Progenitor cell of endocrine pancreas (in vitro differentiated cells): ENCODE measurements at regions not wholly inside any gene's neighbourhood (a gene's known extent, or its start where the extent isn't known, plus 50 kb on each side); places are given as distances from the start of the nearest gene placed in this dataset.

Source experiments
- DNase-seq: peaks from one replicate; pipeline ENCODE4 v3.0.0; 2021; ENCODE audit warnings: low spot score; ENCODE audit not compliant: unreplicated experiment
- H3K27ac Mint-ChIP-seq: 2 replicates; pipeline ENCODE4 v1.8.0; 2021; ENCODE audit warnings: mild to moderate bottlenecking, moderate library complexity, mixed read lengths
- H3K27me3 Mint-ChIP-seq: 2 replicates; pipeline ENCODE4 v1.8.0; 2021; ENCODE audit warnings: mixed read lengths
- H3K36me3 Mint-ChIP-seq: 2 replicates; pipeline ENCODE4 v1.8.0; 2022; ENCODE audit warnings: mixed read lengths; ENCODE audit not compliant: insufficient read depth
- H3K4me1 Mint-ChIP-seq: 2 replicates; pipeline ENCODE4 v1.8.0; 2021; ENCODE audit warnings: low read depth, mixed read lengths
- H3K4me3 Mint-ChIP-seq: 2 replicates; pipeline ENCODE4 v1.8.0; 2021; ENCODE audit warnings: low read depth, mild to moderate bottlenecking, moderate library complexity, mixed read lengths
- H3K9me3 Mint-ChIP-seq: 2 replicates; pipeline ENCODE4 v1.8.0; 2021; ENCODE audit warnings: low read depth, mixed read lengths
- CTCF ChIP-seq: fragments of 200-600 bp; sonication (generic); IDR thresholded peaks from one replicate; pipeline ENCODE4 v1.5.0; 2021; ENCODE audit warnings: antibody characterized with exemption, mild to moderate bottlenecking; ENCODE audit not compliant: unreplicated experiment

DNA sequence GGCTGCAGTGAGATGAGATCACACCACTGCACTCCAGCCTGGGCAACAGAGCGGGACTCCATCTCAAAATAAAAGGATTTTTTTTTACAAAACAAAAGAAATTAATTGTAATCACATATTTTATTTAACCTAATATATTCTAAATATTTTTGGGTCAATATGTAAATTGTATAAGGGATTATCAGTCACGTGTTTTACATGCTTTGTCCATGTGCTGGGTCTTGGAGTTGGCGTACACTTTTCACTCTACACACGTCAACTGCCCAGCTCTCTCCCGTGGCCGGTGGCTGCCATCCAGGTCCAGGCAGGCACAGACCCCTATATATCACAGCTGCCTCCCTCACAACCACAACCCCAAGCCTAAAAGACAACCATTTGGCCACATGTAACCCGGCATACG, 68.1 kb downstream of the RBFOX3 start:
- no peak overlapping the region for H3K4me3 Mint-ChIP-seq
- no peak for DNase-seq
- no peak for TF ChIP-seq CTCF
- no peaks in the 10 kb centered on the region for H3K9me3 Mint-ChIP-seq
- no peaks in the 10 kb centered on the region for H3K4me1 Mint-ChIP-seq
- no peak overlapping the region for H3K27ac Mint-ChIP-seq
- no peaks in the 10 kb centered on the region for H3K36me3 Mint-ChIP-seq
- peaks cover 39% of the 10 kb centered on the region for H3K27me3 Mint-ChIP-seq

GRCh38 chr17:79541056-79541850, 69.6 kb downstream of the RBFOX3 start:
- Mint-ChIP-seq H3K27ac (no peak overlapping the region), H3K36me3 (no peaks in the 10 kb centered on the region), H3K4me1 (no peaks in the 10 kb centered on the region), H3K9me3 (no peaks in the 10 kb centered on the region), H3K27me3 (peaks cover 45% of the 10 kb centered on the region), H3K4me3 (no peak overlapping the region)
- DNase-seq, result no peak
- no peak for TF ChIP-seq CTCF

DNA sequence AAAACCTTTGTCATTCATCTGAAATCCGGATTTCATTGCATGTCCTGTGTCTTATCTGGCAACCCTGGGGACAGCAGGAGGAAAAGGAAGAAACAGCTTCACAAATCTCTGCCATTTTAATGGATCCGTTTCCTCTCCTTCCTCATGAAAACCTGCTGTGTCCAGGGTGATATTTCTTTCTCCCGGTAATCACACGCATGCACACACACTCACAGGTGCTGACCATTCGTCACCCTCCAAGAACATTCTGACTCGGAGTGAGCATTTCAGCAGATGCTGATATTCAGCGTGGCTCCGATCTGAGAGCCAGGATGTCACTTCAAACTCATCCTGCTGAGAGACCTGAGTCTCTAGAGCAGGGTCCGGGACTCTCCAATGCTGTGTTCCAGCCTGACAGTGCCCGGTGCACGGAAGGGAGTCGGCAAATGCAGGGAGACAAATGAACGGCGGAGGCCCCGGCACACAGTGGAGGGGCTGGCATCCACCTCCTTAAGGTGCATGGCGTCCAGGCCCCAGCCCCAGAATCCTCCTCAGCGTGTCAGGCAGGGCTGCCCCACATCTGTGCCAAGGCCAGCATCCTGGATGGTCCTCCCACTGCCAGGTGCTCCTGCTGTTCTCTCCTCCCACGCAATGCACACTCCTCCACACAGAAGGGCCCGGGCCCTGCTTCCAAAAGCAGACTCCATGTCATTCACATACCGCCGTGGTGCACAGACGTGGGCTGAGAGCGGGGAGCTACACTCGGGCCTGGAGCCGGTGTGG, 70.7 kb downstream of the RBFOX3 start:
- Mint-ChIP-seq H3K4me3 (no peak overlapping the region), H3K27me3 (peaks cover 39% of the 10 kb centered on the region), H3K4me1 (no peaks in the 10 kb centered on the region), H3K27ac (no peak overlapping the region), H3K9me3 (no peaks in the 10 kb centered on the region), H3K36me3 (no peaks in the 10 kb centered on the region)
- DNase-seq, result no peak
- TF ChIP-seq CTCF, result no peak

DNA sequence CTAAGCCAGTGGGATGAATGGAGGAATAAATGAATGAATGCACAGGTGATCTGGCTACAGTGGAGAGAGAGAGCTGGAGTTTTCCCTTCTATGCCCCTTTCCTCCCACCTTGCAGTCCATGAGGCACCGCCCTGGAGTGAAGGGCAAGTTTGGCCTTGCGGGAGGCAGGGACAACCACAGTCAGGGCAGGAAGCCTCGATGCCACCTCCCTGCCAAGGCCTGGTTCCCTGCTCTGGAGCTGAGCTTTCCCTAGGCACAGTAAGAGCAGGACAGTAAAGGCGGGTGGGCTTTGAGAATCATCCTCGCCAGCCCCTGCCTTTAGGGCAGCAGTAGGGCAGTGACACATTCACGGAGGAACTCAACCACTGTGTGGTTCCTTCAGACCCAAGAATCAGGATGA, 72.6 kb downstream of the RBFOX3 start:
- DNase-seq, result no peak
- no peaks in the 10 kb centered on the region for H3K4me1 Mint-ChIP-seq
- no peak for TF ChIP-seq CTCF
- no peaks in the 10 kb centered on the region for H3K36me3 Mint-ChIP-seq
- no peak overlapping the region for H3K27ac Mint-ChIP-seq
- H3K4me3 Mint-ChIP-seq, result no peak overlapping the region
- H3K27me3 Mint-ChIP-seq, result peaks cover 36% of the 10 kb centered on the region
- H3K9me3 Mint-ChIP-seq, result no peaks in the 10 kb centered on the region

- Mint-ChIP-seq H3K4me1 (no peaks in the 10 kb centered on the region), H3K9me3 (no peaks in the 10 kb centered on the region), H3K4me3 (no peak overlapping the region)
Observed at GRCh38 chr17:79537686-79538085, 73.2 kb downstream of the RBFOX3 start.

More at GRCh38 chr17:79537686-79538085, 73.2 kb downstream of the RBFOX3 start:
- no peak overlapping the region for H3K27ac Mint-ChIP-seq
- H3K36me3 Mint-ChIP-seq, result no peaks in the 10 kb centered on the region
- TF ChIP-seq CTCF, result no peak
- DNase-seq, result no peak
- H3K27me3 Mint-ChIP-seq, result peaks cover 31% of the 10 kb centered on the region
